NT2/D1 (cell line): ENCODE measurements at regions not wholly inside any gene's neighbourhood (a gene's known extent, or its start where the extent isn't known, plus 50 kb on each side); places are given as distances from the start of the nearest gene placed in this dataset.
"Not testable (repeated sequence)": the region's sequence is repeated elsewhere in the genome, so short reads cannot be mapped to it uniquely, and the experiment has no call there.

Experiments used
- DNase-seq: peaks from one replicate; pipeline ENCODE4 v3.0.0-alpha.2; 2011; ENCODE audit warnings: low read depth, low spot score
- H3K27me3 ChIP-seq: 2 replicates; pipeline ENCODE4 v1.6.0; 2011; ENCODE audit warnings: mild to moderate bottlenecking; ENCODE audit not compliant: insufficient read length, insufficient read depth
- H3K36me3 ChIP-seq: 2 replicates; pipeline ENCODE4 v1.6.1; 2011; ENCODE audit warnings: mild to moderate bottlenecking, low read length, mixed read lengths; ENCODE audit not compliant: insufficient read depth, insufficient read length
- H3K4me1 ChIP-seq: 2 replicates; pipeline ENCODE4 v1.5.1; 2011; ENCODE audit not compliant: insufficient read depth, insufficient read length
- H3K4me3 ChIP-seq: 2 replicates; pipeline ENCODE4 v1.5.1; 2011; ENCODE audit warnings: low read depth; ENCODE audit not compliant: insufficient read length
- H3K9ac ChIP-seq: 2 replicates; pipeline ENCODE4 v1.6.0; 2011; ENCODE audit warnings: low read depth; ENCODE audit not compliant: insufficient read length
- H3K9me3 ChIP-seq: 2 replicates; pipeline ENCODE4 v1.5.1; 2011; ENCODE audit warnings: mild to moderate bottlenecking, low read length; ENCODE audit not compliant: insufficient read depth
- SUZ12 ChIP-seq: IDR thresholded peaks from 2 replicates; pipeline ENCODE4 v1.6.1; 2011; ENCODE audit not compliant: insufficient read length, insufficient read depth; ENCODE audit errors: extremely low read depth
- YY1 ChIP-seq: IDR thresholded peaks from 2 replicates; pipeline ENCODE4 v1.6.1; 2011; ENCODE audit not compliant: insufficient read length, insufficient read depth
- ZNF274 ChIP-seq: IDR thresholded peaks from 2 replicates; pipeline ENCODE4 v1.6.1; 2011; ENCODE audit warnings: mild to moderate bottlenecking, low read depth, low read length

DNA sequence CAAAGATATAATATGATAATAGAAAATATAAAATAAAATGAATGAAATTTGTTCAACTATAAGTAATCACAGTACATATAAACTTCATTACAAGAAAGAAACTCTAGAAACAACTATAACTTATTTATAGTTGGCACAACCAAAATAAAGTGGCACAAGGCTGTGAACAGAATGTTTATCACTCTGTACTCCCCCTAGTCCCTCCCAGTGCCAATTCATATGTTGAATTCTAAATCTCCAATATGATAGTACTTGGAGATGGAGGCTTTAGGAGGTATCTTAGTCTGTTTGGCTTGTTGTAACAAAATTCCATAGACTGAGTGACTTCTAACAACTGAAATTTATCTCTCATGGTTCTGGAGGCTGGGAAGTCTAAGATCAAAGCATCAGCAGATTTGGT is 145.0 kb upstream of the TMEM229A start:
- Histone ChIP-seq H3K36me3 (no peaks in the 10 kb centered on the region), H3K4me1 (no peaks in the 10 kb centered on the region), H3K27me3 (no peaks in the 10 kb centered on the region), H3K4me3 (no peak overlapping the region), H3K9ac (no peak overlapping the region), H3K9me3 (no peaks in the 10 kb centered on the region)
- TF ChIP-seq ZNF274 (no peak), SUZ12 (no peak), YY1 (no peak)
- DNase-seq = no peak

DNA sequence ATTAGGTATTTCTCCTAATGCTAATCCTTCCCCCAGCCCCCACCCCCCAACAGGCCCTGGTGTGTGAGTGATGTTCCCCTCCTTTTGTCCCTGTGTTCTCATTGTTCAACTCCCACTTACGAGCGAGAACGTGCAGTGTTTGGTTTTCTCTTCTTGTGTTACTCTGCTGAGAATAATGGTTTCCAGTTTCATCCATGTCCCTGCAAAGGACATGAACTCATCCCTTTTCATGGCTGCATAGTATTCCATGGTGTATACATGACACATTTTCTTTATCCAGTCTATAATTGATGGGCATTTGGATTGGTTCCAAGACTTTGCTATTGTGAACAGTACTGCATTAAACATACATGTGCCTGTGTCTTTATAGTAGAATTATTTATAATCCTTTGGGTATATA is 138.9 kb upstream of the TMEM229A start:
- not testable (repeated sequence) for H3K9me3 ChIP-seq, DNase-seq, H3K27me3 ChIP-seq, H3K36me3 ChIP-seq, H3K9ac ChIP-seq, H3K4me3 ChIP-seq, H3K4me1 ChIP-seq

DNA sequence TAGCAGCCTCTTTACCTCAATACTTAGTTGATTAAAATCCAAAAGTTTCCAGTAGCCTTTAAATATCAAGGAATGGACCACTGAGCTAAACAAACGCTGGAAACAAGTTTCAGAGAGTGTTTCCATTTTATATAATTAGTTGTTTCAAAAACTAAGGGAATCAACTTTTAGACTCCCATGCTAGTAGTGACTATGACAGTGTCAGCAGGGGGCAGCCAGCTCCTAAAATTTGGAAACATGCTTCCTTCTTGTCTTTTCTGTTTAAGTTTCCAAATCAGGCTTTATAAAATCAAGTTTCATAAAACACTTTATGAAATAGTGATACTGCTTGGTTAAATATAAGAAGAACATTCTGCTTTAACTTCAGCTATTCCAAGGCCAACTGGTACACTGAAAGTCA is 138.2 kb upstream of the TMEM229A start:
- Histone ChIP-seq H3K27me3 (no peaks in the 10 kb centered on the region), H3K4me3 (no peak overlapping the region), H3K4me1 (no peaks in the 10 kb centered on the region), H3K9me3 (no peaks in the 10 kb centered on the region), H3K36me3 (no peaks in the 10 kb centered on the region), H3K9ac (no peak overlapping the region)
- DNase-seq = peak; percentile 9
- TF ChIP-seq YY1 (no peak), ZNF274 (no peak), SUZ12 (no peak)

DNA sequence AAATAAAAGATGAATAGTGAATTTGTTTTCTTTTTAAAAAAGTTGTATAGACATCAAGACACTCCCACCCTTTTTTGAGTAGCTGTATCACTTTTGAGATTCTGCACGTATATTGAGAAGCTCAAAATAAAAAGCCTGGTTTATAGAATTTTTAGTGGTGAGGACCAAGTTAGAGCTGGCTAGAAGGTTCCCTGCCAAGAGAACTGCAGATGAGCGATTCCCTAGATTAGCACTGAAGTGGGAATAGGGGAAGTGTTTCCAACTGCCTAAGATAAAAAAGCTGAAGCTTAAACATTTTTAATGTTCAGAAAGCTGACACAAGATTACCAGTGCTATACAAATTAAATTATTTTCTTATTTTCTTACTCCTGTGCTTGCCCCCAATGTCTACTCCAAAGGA is 135.7 kb upstream of the TMEM229A start:
- H3K4me3 ChIP-seq = no peak overlapping the region
- H3K9me3 ChIP-seq = no peaks in the 10 kb centered on the region
- H3K9ac ChIP-seq = no peak overlapping the region
- no peak for TF ChIP-seq ZNF274
- TF ChIP-seq SUZ12 = no peak
- TF ChIP-seq YY1 = no peak
- H3K36me3 ChIP-seq = no peaks in the 10 kb centered on the region
- no peak for DNase-seq
- H3K27me3 ChIP-seq = no peaks in the 10 kb centered on the region
- H3K4me1 ChIP-seq = no peaks in the 10 kb centered on the region

DNA sequence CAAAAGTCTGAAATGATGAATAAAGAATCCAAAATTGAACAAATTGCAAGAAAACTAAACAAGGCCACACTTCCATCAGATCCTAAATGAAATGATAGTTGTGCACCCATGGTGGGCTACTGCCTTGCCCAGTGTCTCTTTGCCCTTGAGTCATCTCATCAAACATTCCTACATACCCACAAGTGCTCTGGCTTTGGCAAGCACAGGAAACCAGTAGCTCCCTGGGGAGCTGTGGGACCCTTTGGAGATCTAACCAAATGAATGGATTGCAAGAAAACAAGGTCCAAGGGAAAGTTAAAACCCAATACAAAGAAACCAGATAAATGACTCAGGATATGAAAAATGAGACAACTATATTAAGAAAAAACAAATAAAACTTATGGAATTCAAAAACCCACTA is 129.8 kb upstream of the TMEM229A start:
- H3K9me3 ChIP-seq = no peaks in the 10 kb centered on the region
- TF ChIP-seq YY1 (no peak), SUZ12 (no peak), ZNF274 (no peak)
- H3K4me3 ChIP-seq = no peak overlapping the region
- H3K36me3 ChIP-seq = no peaks in the 10 kb centered on the region
- H3K27me3 ChIP-seq = no peaks in the 10 kb centered on the region
- H3K4me1 ChIP-seq = no peaks in the 10 kb centered on the region
- DNase-seq = no peak
- no peak overlapping the region for H3K9ac ChIP-seq

DNA sequence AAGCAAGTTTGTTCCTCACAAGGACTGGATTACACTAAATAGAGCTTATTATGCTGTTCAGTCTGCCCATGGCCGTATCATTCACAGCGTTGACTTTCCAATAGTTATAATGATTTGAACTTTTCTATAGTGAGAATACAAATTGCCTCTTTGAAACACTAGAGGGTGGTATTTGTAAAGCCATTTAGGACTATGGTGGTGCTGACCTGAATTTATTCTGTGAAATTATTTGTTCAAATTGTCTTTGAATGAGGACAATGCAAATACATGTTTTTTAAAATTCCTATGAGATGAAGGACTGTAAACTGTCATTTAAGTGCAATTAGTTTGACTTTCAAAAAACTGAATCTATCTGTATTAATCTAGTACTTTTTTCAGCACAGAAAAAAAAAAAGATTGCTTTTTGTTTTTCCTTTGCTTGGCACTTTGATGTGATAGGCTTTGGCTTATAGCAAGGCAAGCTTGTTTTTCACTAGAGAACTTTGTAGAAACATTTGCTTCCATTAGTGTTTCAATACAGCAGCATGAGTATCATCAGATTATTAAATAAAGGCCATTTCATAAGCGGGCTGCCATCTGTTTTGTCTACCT is 122.7 kb upstream of the TMEM229A start:
- Histone ChIP-seq H3K36me3 (no peaks in the 10 kb centered on the region), H3K27me3 (no peaks in the 10 kb centered on the region), H3K4me1 (no peaks in the 10 kb centered on the region), H3K9me3 (no peaks in the 10 kb centered on the region), H3K9ac (no peak overlapping the region), H3K4me3 (no peak overlapping the region)
- DNase-seq = no peak
- no peak for TF ChIP-seq YY1
- no peak for TF ChIP-seq SUZ12
- no peak for TF ChIP-seq ZNF274

DNA sequence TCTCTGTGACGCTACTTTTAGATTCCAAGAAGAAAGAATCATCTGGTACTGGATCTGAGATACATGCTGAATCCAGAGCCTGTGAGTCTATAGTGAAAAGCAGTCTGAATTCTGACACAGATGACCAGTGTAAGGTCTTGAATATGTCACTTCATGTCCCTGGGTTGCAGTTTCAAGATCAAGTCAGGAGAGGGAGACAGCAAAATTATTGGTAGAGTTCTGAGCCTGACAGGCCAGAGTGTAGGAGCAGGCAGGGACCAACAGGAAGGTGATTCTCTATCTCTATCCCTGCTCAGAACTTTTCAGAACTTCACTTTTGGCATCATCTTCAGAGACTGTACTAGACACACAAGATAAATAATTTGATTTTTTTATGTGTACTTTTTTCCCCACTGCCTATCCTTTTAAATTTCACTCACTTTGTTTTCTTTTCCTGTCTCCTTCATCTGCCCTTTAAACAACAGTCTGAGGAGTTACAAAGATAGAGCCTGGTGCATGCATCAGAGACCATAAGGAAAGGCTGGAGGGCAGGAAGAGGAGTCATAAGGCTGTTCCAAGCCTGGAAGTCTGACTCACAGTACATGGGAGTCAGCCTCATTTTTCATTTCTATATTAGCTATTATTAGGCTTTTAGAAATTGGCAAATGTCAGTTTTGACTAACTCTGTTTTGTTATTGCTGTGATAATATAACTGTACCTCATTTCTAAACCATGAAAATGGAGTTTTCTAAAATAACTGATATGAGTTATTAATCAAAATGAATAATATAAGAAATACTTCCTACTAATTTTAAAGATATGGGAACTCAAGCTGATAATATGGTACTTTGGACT is 120.2 kb upstream of the TMEM229A start:
- Histone ChIP-seq H3K36me3 (no peaks in the 10 kb centered on the region), H3K9me3 (no peaks in the 10 kb centered on the region), H3K27me3 (no peaks in the 10 kb centered on the region), H3K9ac (no peak overlapping the region), H3K4me1 (no peaks in the 10 kb centered on the region), H3K4me3 (no peak overlapping the region)
- peak; percentile 51 for DNase-seq
- no peak for TF ChIP-seq YY1
- TF ChIP-seq SUZ12 = no peak
- no peak for TF ChIP-seq ZNF274

DNA sequence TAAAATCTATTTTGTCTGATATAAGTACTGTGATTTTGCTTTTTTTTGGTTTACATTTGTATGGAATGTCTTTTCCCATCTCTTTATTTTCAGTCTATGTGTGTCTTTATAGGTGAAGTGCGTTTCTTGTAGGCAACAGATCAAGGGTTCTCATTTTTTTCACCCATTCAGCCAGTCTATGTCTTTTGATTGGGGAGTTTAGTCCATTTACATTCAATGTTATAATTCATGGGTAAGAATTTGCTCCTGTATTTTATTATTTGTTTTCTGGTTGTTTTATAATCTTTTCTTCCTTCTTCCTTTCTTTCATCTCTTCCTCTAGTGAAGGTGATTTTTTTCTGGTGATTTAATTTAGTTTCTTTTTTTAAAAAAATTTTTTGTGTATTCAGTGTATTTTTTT is 104.8 kb upstream of the TMEM229A start:
- TF ChIP-seq YY1 (no peak), SUZ12 (no peak), ZNF274 (no peak)
- Histone ChIP-seq H3K9ac (no peak overlapping the region), H3K9me3 (no peaks in the 10 kb centered on the region), H3K4me1 (no peaks in the 10 kb centered on the region), H3K4me3 (no peak overlapping the region), H3K27me3 (no peaks in the 10 kb centered on the region), H3K36me3 (no peaks in the 10 kb centered on the region)
- DNase-seq = no peak
